Type B pancreatic cell (in vitro differentiated cells): ENCODE measurements at regions not wholly inside any gene's neighbourhood (a gene's known extent, or its start where the extent isn't known, plus 50 kb on each side); places are given as distances from the start of the nearest gene placed in this dataset.

Experiments
- DNase-seq: peaks from one replicate; pipeline ENCODE4 v3.0.0; 2021; ENCODE audit warnings: mixed read lengths; ENCODE audit not compliant: unreplicated experiment; ENCODE audit errors: extremely low spot score
- H3K27ac Mint-ChIP-seq: 2 replicates; pipeline ENCODE4 v1.8.0; 2021; ENCODE audit warnings: mild to moderate bottlenecking, mixed read lengths
- H3K27me3 Mint-ChIP-seq: 2 replicates; pipeline ENCODE4 v1.8.0; 2021; ENCODE audit warnings: mixed read lengths
- H3K36me3 Mint-ChIP-seq: 2 replicates; pipeline ENCODE4 v1.8.0; 2021; ENCODE audit warnings: mixed read lengths
- H3K4me1 Mint-ChIP-seq: one replicate; pipeline ENCODE4 v1.8.0; 2021; ENCODE audit warnings: mixed read lengths; ENCODE audit not compliant: unreplicated experiment
- H3K4me3 Mint-ChIP-seq: 2 replicates; pipeline ENCODE4 v1.8.0; 2021; ENCODE audit warnings: mild to moderate bottlenecking, mixed read lengths
- H3K9me3 Mint-ChIP-seq: 2 replicates; pipeline ENCODE4 v1.8.0; 2021; ENCODE audit warnings: mixed read lengths
- TF ChIP-seq, protein P1 (sequence below): fragments of 200-600 bp; sonication (generic); conservative IDR thresholded peaks from 2 replicates; pipeline ENCODE4 v1.5.0; 2021; ENCODE audit warnings: antibody characterized with exemption, mild to moderate bottlenecking

DNA sequence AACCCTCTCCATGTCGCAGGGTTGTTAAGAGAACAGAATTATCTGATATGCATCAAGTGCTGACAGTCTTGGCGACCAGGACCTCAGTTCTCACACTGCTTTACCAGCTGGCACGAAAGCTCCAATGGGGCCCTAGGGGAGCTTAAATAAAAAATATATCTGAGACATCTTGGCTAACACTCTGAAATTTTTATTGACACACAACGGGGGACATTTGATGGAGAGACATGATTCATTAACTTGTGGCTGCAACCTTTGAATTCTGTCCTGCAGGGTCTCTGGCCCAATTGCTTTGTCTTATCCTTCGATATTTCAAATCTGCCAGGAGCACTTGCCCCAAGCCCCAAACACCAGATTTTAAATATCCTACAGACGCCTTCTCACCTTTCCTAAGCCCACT, 567.0 kb downstream of the AJAP1 start:
- H3K9me3 Mint-ChIP-seq, result no peaks in the 10 kb centered on the region
- H3K27ac Mint-ChIP-seq, result no peak overlapping the region
- H3K27me3 Mint-ChIP-seq, result peaks cover 60% of the 10 kb centered on the region
- TF ChIP-seq, protein P1, sequence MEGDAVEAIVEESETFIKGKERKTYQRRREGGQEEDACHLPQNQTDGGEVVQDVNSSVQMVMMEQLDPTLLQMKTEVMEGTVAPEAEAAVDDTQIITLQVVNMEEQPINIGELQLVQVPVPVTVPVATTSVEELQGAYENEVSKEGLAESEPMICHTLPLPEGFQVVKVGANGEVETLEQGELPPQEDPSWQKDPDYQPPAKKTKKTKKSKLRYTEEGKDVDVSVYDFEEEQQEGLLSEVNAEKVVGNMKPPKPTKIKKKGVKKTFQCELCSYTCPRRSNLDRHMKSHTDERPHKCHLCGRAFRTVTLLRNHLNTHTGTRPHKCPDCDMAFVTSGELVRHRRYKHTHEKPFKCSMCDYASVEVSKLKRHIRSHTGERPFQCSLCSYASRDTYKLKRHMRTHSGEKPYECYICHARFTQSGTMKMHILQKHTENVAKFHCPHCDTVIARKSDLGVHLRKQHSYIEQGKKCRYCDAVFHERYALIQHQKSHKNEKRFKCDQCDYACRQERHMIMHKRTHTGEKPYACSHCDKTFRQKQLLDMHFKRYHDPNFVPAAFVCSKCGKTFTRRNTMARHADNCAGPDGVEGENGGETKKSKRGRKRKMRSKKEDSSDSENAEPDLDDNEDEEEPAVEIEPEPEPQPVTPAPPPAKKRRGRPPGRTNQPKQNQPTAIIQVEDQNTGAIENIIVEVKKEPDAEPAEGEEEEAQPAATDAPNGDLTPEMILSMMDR, result no peak
- no peak overlapping the region for H3K4me3 Mint-ChIP-seq
- no peaks in the 10 kb centered on the region for H3K4me1 Mint-ChIP-seq
- DNase-seq, result no peak
- H3K36me3 Mint-ChIP-seq, result no peaks in the 10 kb centered on the region

DNA sequence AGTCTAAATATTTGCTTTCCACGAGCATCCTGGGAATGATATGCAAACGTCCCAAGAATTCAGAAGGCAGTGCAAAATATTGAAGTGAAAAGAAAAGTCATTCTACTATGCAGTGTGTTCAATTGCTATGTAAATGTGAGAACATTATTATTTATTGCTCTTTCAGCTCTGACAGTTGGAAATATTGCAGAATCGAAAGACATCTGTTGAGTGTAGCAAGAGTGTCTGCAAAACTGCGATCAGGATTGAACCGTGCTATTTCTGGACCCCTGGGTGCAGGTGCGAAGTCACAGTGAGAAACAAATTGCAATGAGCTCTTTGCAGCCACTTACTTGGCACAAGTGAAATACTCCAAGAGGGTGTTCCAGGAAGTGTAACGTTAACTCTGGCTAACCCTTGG, 566.4 kb downstream of the AJAP1 start:
- Mint-ChIP-seq H3K4me1 (no peaks in the 10 kb centered on the region), H3K27ac (no peak overlapping the region), H3K9me3 (no peaks in the 10 kb centered on the region), H3K4me3 (no peak overlapping the region), H3K27me3 (peaks cover 55% of the 10 kb centered on the region), H3K36me3 (no peaks in the 10 kb centered on the region)
- TF ChIP-seq, protein P1, result no peak
- no peak for DNase-seq

DNA sequence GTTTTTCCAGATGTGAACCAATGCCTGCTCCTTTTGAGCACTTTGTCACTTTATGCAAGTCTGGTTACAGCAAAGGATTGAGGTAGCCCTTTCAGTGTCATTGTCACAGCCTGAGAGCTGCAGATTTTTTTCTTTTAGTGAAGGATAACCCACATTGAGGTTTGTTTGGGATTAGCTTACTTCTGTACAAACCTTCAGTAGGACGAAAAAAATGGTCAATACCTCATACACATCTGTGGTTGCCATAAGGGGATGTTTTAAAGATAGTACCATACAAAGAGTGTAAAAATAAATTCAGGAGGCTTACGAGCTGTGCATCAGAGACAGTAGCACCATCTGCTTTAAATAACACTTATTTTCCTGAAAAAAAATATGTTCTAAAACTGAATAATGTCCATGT, 566.0 kb downstream of the AJAP1 start:
- H3K27ac Mint-ChIP-seq, result no peak overlapping the region
- peaks cover 53% of the 10 kb centered on the region for H3K27me3 Mint-ChIP-seq
- H3K9me3 Mint-ChIP-seq, result no peaks in the 10 kb centered on the region
- H3K4me3 Mint-ChIP-seq, result no peak overlapping the region
- DNase-seq, result no peak
- H3K4me1 Mint-ChIP-seq, result no peaks in the 10 kb centered on the region
- TF ChIP-seq, protein P1, result no peak
- H3K36me3 Mint-ChIP-seq, result no peaks in the 10 kb centered on the region

DNA sequence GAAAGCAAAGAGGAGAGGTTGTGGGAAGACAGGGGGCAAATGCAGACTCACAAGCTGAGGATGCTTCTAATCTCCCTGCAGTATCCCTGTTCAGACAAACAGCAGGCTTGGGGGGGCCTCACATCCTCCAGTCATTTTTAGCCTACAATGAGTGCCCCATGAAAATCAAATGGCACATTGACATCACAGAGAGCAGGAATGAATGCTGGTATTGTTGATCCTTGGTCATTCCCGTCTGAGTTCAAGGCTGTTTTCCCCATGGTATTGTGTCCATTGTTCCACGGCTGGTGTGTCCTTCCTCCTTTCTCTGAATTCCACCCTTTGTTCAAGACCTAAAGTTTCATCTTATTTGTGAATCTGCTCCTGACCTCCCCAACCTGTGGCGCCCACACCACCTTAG, 545.6 kb downstream of the AJAP1 start:
- Mint-ChIP-seq H3K27me3 (peaks cover 31% of the 10 kb centered on the region), H3K36me3 (no peaks in the 10 kb centered on the region), H3K9me3 (no peaks in the 10 kb centered on the region), H3K4me3 (no peak overlapping the region), H3K27ac (no peak overlapping the region), H3K4me1 (no peaks in the 10 kb centered on the region)
- no peak for DNase-seq
- TF ChIP-seq, protein P1, result no peak

DNA sequence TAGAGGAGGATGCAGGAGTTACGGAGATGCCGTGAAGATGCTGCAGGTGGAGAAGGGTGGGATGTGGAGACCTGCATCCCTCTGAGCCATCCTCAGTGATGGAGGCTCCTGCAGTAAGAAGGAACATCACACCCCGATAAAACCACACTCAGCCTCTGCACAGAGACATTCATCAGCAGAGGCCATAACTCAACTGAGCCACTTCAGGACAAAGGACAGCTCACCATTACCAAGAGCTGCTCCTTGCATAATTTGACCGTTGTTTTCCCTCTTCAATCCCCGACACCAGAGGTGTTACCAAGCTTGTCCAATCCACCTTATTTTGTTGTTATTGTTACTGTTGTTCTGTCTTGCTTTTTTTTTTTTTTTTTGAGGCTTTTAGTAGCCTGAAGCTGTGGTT, 543.9 kb downstream of the AJAP1 start:
- Mint-ChIP-seq H3K4me3 (no peak overlapping the region), H3K36me3 (no peaks in the 10 kb centered on the region), H3K27me3 (peaks cover 33% of the 10 kb centered on the region), H3K9me3 (no peaks in the 10 kb centered on the region), H3K4me1 (no peaks in the 10 kb centered on the region), H3K27ac (no peak overlapping the region)
- no peak for DNase-seq
- TF ChIP-seq, protein P1, result no peak

DNA sequence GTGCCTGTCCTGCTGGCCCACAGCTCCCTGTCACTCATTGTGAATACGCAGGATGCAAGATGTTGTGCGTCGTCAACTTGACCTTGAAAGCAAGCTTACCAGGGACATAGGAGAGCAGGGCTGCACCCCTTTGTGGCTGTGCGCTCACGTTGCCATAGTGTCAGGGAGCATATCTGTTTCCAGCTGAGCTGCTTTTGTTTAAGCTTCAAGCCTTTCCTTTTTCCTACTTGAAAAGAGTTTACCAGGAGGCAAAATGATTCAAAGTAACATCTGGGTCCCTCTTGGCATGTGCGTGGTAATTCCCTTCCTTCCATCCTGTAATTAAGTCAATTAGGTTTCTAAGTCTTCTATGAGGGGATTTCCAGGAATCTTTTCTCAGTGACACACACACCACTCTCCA, 537.1 kb downstream of the AJAP1 start:
- Mint-ChIP-seq H3K27ac (no peak overlapping the region), H3K27me3 (peaks cover 20% of the 10 kb centered on the region), H3K36me3 (no peaks in the 10 kb centered on the region), H3K4me1 (no peaks in the 10 kb centered on the region), H3K9me3 (no peaks in the 10 kb centered on the region), H3K4me3 (no peak overlapping the region)
- TF ChIP-seq, protein P1, result no peak
- no peak for DNase-seq
